Fibroblast of skin of back (primary cell): ENCODE measurements at regions not wholly inside any gene's neighbourhood (a gene's known extent, or its start where the extent isn't known, plus 50 kb on each side); places are given as distances from the start of the nearest gene placed in this dataset.
"Not testable (repeated sequence)": the region's sequence is repeated elsewhere in the genome, so short reads cannot be mapped to it uniquely, and the experiment has no call there.

Experiments
- DNase-seq: peaks from one replicate; pipeline ENCODE4 v3.0.0-alpha.2; 2013

GRCh38 chr4:111434586-111434985, 710.7 kb upstream of the FAM241A start:
- DNase-seq: no peak

GRCh38 chr4:111435986-111436744, 709.1 kb upstream of the FAM241A start:
- DNase-seq: no peak

GRCh38 chr4:111441687-111442086, 703.6 kb upstream of the FAM241A start:
- DNase-seq: no peak

GRCh38 chr4:111444836-111445235, 700.4 kb upstream of the FAM241A start:
- DNase-seq: not testable (repeated sequence)

- peak; percentile 33 for DNase-seq
Observed at GRCh38 chr4:111449657-111450056, 695.6 kb upstream of the FAM241A start.

GRCh38 chr4:111450867-111451266, 694.4 kb upstream of the FAM241A start:
- DNase-seq: no peak

- peak; percentile 4 for DNase-seq
Observed at GRCh38 chr4:111453216-111453615, 692.0 kb upstream of the FAM241A start.

GRCh38 chr4:111454961-111455360, 690.3 kb upstream of the FAM241A start:
- peak; percentile 2 for DNase-seq

- DNase-seq: no peak
Observed at GRCh38 chr4:111464251-111465045, 680.8 kb upstream of the FAM241A start.

GRCh38 chr4:111466811-111467604, 678.2 kb upstream of the FAM241A start:
- DNase-seq: peak; percentile 42

GRCh38 chr4:111475001-111475400, 670.3 kb upstream of the FAM241A start:
- DNase-seq: peak; percentile 36

GRCh38 chr4:111475666-111476065, 669.6 kb upstream of the FAM241A start:
- DNase-seq: no peak

GRCh38 chr4:111480510-111480909, 664.7 kb upstream of the FAM241A start:
- DNase-seq: no peak

- no peak for DNase-seq
Observed at GRCh38 chr4:111483375-111484169, 661.7 kb upstream of the FAM241A start.

- no peak for DNase-seq
Observed at GRCh38 chr4:111492496-111492895, 652.8 kb upstream of the FAM241A start.

- DNase-seq: peak; percentile 81
Observed at GRCh38 chr4:111494471-111494870, 650.8 kb upstream of the FAM241A start.

- peak; percentile 75 for DNase-seq
Observed at GRCh38 chr4:111494971-111495370, 650.3 kb upstream of the FAM241A start.

- no peak for DNase-seq
Observed at GRCh38 chr4:111499291-111499690, 646.0 kb upstream of the FAM241A start.

GRCh38 chr4:111499706-111500105, 645.5 kb upstream of the FAM241A start:
- no peak for DNase-seq

- DNase-seq: no peak
Observed at GRCh38 chr4:111500858-111501257, 644.4 kb upstream of the FAM241A start.

GRCh38 chr4:111501946-111502345, 643.3 kb upstream of the FAM241A start:
- DNase-seq: no peak

GRCh38 chr4:111502626-111503025, 642.6 kb upstream of the FAM241A start:
- peak; percentile 67 for DNase-seq
